B cell (primary cell): ENCODE measurements at regions not wholly inside any gene's neighbourhood (a gene's known extent, or its start where the extent isn't known, plus 50 kb on each side); places are given as distances from the start of the nearest gene placed in this dataset.

Experiments
- ATAC-seq: fragments of 200-7000 bp; cut with Tn5 transposase; one replicate; pipeline ENCODE4 v1.10.0; 2021; ENCODE audit warnings: low read depth, mild to moderate bottlenecking, moderate number of reproducible peaks, moderate library complexity
- CTCF ChIA-PET: fragments of 350-600 bp; sonication (Branson Sonifier 250); formaldehyde crosslinking; loops from one replicate; lab custom pipeline; 2021; ENCODE audit warnings: antibody characterized with exemption, inconsistent platforms; lab: Charles Lee
- POLR2A ChIA-PET: fragments of 350-600 bp; sonication (Branson Sonifier 250); formaldehyde crosslinking; loops from one replicate; lab custom pipeline; 2021; ENCODE audit warnings: antibody characterized with exemption; lab: Charles Lee
- DNase-seq: peaks from one replicate; pipeline ENCODE4 v3.0.0; 2013
- H2AFZ ChIP-seq: 2 replicates; pipeline ENCODE4 v1.6.1; 2012; ENCODE audit warnings: mild to moderate bottlenecking, low read depth, low read length; ENCODE audit not compliant: insufficient read depth, poor library complexity, severe bottlenecking
- H3K27ac ChIP-seq, 2 donors: 1 replicate in 1 of 2; 2 replicates in 1 of 2; pipeline ENCODE4 v1.5.1; 2012 to 2013; ENCODE audit warnings: low read length in 2 of 2, mild to moderate bottlenecking in 2 of 2, moderate library complexity in 1 of 2
- H3K27me3 ChIP-seq, 4 experiments: fragments of 200-600 bp in 1 of 4; sonication (generic) in 1 of 4; replicated peaks in 1 of 4; 1 replicate in 2 of 4; 2 replicates in 2 of 4; pipeline versions ENCODE4 v1.6.1 to v1.7.0; 2013 to 2016; ENCODE audit warnings: low read length in 3 of 4, mild to moderate bottlenecking in 2 of 4, mixed read lengths in 1 of 4, moderate library complexity in 1 of 4; ENCODE audit not compliant: insufficient read depth in 4 of 4, control insufficient read depth in 3 of 4; ENCODE audit errors: control extremely low read depth in 1 of 4
- H3K36me3 ChIP-seq, 2 experiments: replicated peaks in 1 of 2; 1 replicate in 1 of 2; 2 replicates in 1 of 2; pipeline versions ENCODE4 v1.6.1 to v1.7.1; 2013; ENCODE audit warnings: low read length in 1 of 2; ENCODE audit not compliant: insufficient read depth in 2 of 2, control insufficient read depth in 1 of 2; ENCODE audit errors: control extremely low read depth in 1 of 2, extremely low read depth in 1 of 2
- H3K4me1 ChIP-seq, 2 donors: fragments of 200-600 bp in 1 of 2; sonication (generic) in 1 of 2; 1 replicate in 1 of 2; 2 replicates in 1 of 2; pipeline versions ENCODE4 v1.5.1 to v1.6.1; 2013 to 2017; ENCODE audit warnings: low read length in 2 of 2; ENCODE audit not compliant: control insufficient read depth in 2 of 2, insufficient read depth in 2 of 2
- H3K4me2 ChIP-seq: replicated peaks from 2 replicates; pipeline ENCODE3; 2012; ENCODE audit warnings: mild to moderate bottlenecking, low read depth, low read length; ENCODE audit not compliant: poor library complexity, severe bottlenecking
- H3K4me3 ChIP-seq, 5 experiments: fragments of 200-600 bp in 1 of 5; sonication (generic) in 1 of 5; 1 replicate in 3 of 5; 2 replicates in 2 of 5; pipeline versions ENCODE4 v1.5.1 to v1.7.0; 2011 to 2016; ENCODE audit warnings: low read length in 4 of 5, mild to moderate bottlenecking in 4 of 5, low read depth in 2 of 5, control low read depth in 1 of 5, moderate library complexity in 1 of 5; ENCODE audit not compliant: insufficient read depth in 1 of 5; ENCODE audit errors: control extremely low read depth in 1 of 5, extremely low read depth in 1 of 5
- H3K79me2 ChIP-seq: fragments of 200-600 bp; sonication (generic); one replicate; pipeline ENCODE4 v1.6.0; 2016; ENCODE audit warnings: low read length; ENCODE audit not compliant: control insufficient read depth, insufficient read depth
- H3K9ac ChIP-seq: fragments of 200-600 bp; sonication (generic); 2 replicates; pipeline ENCODE4 v1.6.1; 2017; ENCODE audit warnings: mild to moderate bottlenecking, low read length, moderate library complexity
- H3K9me3 ChIP-seq, 3 donors: one replicate each; pipeline versions ENCODE4 v1.6.1 to v1.7.1; 2013; ENCODE audit warnings: low read length in 2 of 3; ENCODE audit not compliant: control insufficient read depth in 2 of 3, insufficient read depth in 1 of 3; ENCODE audit errors: control extremely low read depth in 1 of 3
- H4K20me1 ChIP-seq: 2 replicates; pipeline ENCODE4 v1.6.0; 2012; ENCODE audit warnings: mild to moderate bottlenecking, low read length; ENCODE audit not compliant: insufficient read depth, control insufficient read depth, poor library complexity, severe bottlenecking
- H3K27ac Mint-ChIP-seq: one replicate; pipeline ENCODE4 v1.8.0; 2021; ENCODE audit warnings: mixed read lengths
- H3K27me3 Mint-ChIP-seq: one replicate; pipeline ENCODE4 v1.8.0; 2021; ENCODE audit warnings: mixed read lengths
- H3K4me1 Mint-ChIP-seq: one replicate; pipeline ENCODE4 v1.8.0; 2021; ENCODE audit warnings: mixed read lengths
- H3K4me3 Mint-ChIP-seq: one replicate; pipeline ENCODE4 v1.8.0; 2021; ENCODE audit warnings: mixed read lengths
- H3K9me3 Mint-ChIP-seq: one replicate; pipeline ENCODE4 v1.8.0; 2022; ENCODE audit warnings: mixed read lengths; ENCODE audit not compliant: insufficient read depth
- EZH2 ChIP-seq: IDR thresholded peaks from 2 replicates; pipeline ENCODE4 v1.6.1; 2012; ENCODE audit warnings: borderline replicate concordance, low read depth, mild to moderate bottlenecking, moderate library complexity, low read length; ENCODE audit not compliant: insufficient read depth, poor library complexity, severe bottlenecking
- WGBS: methylation state at CpG from one replicate; pipeline ENCODE4 v1.1.5; 2013; ENCODE audit warnings: missing lambda C conversion rate; ENCODE audit not compliant: insufficient coverage; 5-methylcytosine and 5-hydroxymethylcytosine counted together
- intact Hi-C: fragments of 100-400 bp; cut with micrococcal nuclease; formaldehyde crosslinking; loops from one replicate; pipeline ENCODE4 v1.10.0; 2022
- TF ChIP-seq, protein P1 (sequence below): fragments of 200-600 bp; IDR thresholded peaks from one replicate; pipeline ENCODE4 v1.8.0; 2022; ENCODE audit warnings: antibody characterized with exemption, mild to moderate bottlenecking

DNA sequence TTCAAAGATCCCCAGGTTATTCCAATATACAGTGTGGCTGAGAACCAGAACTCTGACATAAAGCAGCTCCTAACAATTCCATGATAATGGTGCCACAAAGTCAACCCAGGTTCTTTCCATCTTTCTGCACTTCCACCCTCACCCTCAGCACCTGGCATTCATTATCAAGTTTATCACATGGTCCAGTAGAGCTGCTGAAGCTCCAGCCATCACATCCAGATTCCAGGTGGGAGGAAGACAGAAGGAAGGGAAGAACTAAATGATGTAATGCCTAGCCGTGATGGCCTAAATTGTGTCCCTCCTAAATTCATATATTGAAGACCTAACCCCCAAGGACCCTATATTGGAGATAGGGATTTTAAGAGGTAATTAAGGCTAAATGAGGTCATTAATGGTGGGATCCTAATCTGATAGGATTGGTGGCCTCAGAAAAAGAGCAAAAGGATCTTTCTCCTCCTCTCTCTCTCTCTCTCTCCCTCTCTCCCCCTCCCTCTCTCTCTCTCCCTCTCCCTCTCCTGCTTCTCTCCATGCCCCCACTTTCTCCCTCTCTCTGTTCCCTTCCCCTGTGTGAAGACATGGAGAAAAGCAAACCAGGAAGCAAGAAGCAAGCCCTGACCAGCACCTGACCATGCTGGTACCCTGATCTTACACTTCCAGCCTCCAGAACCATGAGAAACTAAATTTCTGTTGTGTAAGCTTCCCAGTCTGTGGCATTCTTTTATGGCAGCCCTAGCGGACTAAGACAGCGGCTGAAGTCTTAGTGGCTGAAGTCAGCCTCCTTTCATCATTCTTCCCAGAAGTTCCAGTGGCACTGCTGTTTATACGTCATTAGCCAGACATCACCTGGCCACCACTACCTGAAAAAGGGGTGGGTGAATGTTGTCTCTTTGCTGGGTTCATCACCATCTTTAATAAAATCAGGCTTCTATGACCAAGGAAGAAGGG, 369.7 kb upstream of the PROK2 start:
- Mint-ChIP-seq H3K9me3 (peaks cover 2% of the 10 kb centered on the region), H3K27me3 (no peaks in the 10 kb centered on the region), H3K27ac (no peak overlapping the region), H3K4me3 (no peak overlapping the region), H3K4me1 (peaks cover 19% of the 10 kb centered on the region)
- CTCF ChIA-PET, result no interaction called here
- Histone ChIP-seq H3K4me2 (no peak overlapping the region), H3K79me2 (no peaks in the 10 kb centered on the region), H3K4me3 (no peak overlapping the region), H3K36me3 (no peaks in the 10 kb centered on the region), H3K27me3 (peaks cover 0 to 4% (median 1%) of the 10 kb centered on the region in 4 experiments), H3K4me1 (peaks cover 17 to 20% of the 10 kb centered on the region in 2 donors), H4K20me1 (no peaks in the 10 kb centered on the region), H3K27ac (no peak overlapping the region), H3K9me3 (peaks cover 0 to 11% (median 9%) of the 10 kb centered on the region in 3 donors), H3K9ac (no peak overlapping the region), H2AFZ (no peak overlapping the region)
- ATAC-seq (no peak), DNase-seq (no peak)
- POLR2A ChIA-PET, result interaction anchor here (0.8 kb wide), 1 partner anchor 19 kb away, joined by 3 read pairs; no protein-coding TSS in a partner anchor
- intact Hi-C loops, result no loop called here
- 100% methylated on average over 1 of the region's 4 CpGs for WGBS
- no peak for TF ChIP-seq EZH2
- TF ChIP-seq, protein P1, sequence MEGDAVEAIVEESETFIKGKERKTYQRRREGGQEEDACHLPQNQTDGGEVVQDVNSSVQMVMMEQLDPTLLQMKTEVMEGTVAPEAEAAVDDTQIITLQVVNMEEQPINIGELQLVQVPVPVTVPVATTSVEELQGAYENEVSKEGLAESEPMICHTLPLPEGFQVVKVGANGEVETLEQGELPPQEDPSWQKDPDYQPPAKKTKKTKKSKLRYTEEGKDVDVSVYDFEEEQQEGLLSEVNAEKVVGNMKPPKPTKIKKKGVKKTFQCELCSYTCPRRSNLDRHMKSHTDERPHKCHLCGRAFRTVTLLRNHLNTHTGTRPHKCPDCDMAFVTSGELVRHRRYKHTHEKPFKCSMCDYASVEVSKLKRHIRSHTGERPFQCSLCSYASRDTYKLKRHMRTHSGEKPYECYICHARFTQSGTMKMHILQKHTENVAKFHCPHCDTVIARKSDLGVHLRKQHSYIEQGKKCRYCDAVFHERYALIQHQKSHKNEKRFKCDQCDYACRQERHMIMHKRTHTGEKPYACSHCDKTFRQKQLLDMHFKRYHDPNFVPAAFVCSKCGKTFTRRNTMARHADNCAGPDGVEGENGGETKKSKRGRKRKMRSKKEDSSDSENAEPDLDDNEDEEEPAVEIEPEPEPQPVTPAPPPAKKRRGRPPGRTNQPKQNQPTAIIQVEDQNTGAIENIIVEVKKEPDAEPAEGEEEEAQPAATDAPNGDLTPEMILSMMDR, result no peak
